ENCODE measurements at regions not wholly inside any gene's neighbourhood (a gene's known extent, or its start where the extent isn't known, plus 50 kb on each side); places are given as distances from the start of the nearest gene placed in this dataset.

DNA sequence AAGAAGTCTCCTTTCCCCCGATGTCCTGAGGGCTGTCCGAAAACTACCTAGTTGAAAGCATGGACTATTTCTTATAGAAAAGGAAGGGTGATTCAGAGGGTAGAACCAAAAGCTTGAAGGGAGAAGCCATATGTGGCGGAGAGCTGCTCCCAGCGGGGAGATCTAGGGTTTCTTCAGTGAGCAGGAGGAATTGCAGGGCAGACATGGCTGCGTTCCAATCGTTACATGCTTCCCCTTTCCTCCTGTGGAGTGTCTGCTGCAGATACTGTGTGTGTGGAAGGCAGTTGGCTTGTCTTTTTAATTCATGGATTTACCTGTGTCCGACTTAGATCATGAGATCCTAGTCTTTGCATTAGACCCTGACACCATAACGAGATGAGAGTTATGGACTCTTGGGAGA, 799.5 kb downstream of the QKI start:
- DNase-seq (ENCODE audit: low spot score), result no peak

DNA sequence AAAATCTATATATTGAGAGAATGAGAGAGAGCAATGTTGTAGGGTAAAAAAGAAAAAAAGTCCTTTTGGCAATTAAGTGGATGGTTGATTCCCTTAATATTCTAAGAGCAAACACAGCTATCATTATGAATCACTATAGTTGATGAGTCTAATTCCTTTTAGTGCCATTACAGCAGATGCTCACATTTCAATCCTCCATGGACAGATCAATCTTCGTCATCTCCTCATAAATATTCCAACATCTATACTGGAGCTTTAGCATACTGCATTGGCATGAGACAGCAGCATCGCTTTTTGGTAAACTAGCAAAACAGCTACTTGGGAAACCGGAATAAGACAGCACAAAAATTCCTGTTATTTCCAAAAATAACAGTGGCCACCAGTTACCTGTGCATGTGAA, 796.7 kb downstream of the QKI start:
- DNase-seq (ENCODE audit: low spot score), result no peak

GRCh38 chr6:164210783-164211182, 796.3 kb downstream of the QKI start:
- no peak for DNase-seq (ENCODE audit: low spot score)

DNA sequence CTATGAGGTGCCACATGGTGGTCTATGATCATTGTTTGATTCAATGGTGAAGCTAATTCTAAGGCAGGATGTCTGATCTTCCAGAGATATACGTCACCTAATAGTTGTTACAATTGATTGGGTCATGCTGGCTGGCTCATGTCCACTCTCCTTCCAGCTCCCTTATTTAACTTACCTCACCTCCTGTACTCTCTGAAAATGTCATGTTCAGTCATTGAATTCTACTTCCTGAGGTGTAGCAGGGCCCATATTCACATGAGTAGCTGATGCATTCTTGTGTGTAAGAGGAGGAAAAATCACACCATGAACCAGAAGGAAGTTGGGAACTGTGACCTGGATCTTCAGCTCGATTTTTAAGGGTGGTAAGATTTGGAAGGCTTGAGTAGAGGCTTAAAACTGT, 795.8 kb downstream of the QKI start:
- DNase-seq (ENCODE audit: low spot score), result no peak

- no peak for DNase-seq (ENCODE audit: low spot score)
These were observed 793.9 kb downstream of the QKI start for GRCh38 chr6:164208371-164208770.

DNA sequence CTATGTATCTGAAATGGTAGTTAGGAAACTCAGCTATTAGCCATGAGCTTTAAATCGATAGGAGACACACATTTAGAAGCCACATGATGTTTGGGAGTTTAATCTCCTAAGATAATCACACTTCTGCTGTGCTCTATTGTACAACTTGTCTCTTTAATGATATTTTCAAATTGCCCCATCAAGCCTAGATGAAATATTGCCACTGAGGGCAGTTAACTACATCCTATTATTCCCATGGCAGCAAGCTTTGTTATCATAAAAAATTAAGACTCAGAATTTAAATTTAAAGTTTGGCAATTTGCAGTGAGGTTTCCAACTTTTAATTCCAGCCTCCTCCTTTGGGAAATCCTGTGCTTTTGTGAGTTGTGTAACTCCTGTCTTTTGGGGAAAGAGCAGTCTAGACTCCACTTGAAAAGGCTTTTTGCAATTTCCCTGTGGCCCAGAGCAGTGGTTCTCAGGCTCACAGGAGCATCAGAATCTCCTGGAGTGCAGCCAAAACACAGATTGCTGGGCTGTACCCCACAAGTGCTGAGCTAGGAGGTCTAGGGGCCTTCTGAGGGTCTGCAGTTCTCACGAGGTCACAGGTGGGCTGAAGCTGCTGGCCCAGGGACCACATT, 792.4 kb downstream of the QKI start:
- DNase-seq (ENCODE audit: low spot score), result no peak

GRCh38 chr6:164200071-164200470, 785.6 kb downstream of the QKI start:
- DNase-seq (ENCODE audit: low spot score), result no peak

GRCh38 chr6:164195942-164196281, 781.4 kb downstream of the QKI start:
- no peak for DNase-seq (ENCODE audit: low spot score)

DNA sequence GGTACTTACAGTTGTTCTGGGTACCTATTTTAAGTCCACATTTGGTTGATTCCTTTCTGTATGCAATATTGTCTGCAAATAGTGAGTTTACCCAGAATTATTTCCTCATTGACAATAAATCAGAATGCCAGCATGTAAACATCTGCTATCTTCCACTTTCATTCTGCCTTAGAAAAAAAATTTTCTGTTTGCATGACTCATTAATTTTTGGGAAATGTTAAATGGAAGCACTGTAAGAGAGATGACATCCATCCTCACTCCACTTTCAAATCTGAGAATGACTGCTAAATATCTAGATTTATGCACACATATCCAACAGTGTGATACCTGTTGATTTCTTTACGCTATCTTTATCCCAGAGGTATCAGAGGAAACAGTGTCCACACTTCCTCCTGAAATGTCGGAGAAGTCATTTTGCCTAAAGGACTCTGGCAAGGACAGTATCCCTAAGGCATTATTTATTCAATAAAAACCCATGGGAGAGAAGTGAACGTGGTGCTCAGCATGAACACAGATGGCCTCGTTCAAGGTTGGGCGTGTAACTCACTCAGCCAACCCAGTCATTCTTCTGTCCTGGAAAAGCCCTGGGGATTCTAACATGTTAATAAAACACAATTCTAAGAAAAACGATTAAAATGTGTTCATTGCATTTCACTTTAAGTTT, 780.9 kb downstream of the QKI start:
- no peak for DNase-seq (ENCODE audit: low spot score)

GRCh38 chr6:164188861-164189260, 774.3 kb downstream of the QKI start:
- no peak for DNase-seq (ENCODE audit: low spot score)

DNA sequence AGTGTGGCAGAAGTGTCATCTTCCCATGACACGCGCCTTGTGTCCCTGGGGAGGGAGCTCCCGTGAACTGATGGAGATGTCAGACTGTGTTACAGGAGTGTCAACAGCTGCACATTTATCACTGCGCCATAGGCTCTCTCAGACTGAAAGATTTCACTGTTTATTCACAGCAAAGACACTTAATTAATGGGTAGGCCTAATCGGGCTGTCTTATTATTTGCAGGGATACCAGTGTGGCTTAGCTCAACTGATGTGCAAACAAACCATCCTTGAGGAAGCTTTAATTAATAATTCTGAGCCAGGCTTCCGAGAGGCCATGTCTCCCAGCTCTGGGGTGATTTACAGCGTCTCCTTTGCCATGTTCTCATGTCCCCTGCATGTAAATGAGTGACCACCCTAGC, 771.0 kb downstream of the QKI start:
- no peak for DNase-seq (ENCODE audit: low spot score)

DNA sequence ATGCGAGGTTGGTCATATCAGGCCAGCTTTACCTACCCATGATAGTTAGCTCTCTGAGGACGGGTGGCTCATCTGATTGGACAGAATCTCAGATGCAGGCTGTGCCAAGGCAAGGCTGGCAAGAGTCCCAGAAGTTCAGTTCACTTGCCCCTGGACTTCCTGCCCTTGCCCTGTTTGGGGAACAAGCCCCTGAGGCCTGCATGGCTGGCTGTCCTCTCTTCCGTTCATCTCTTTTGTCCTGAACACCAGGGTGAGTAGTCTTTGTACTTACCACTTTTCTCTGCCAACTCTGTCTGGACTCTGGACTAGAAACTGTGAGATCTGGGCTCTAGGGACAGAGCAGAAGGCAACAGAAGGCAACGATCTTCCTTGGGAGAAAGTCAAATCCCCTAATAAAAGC, 769.9 kb downstream of the QKI start:
- DNase-seq (ENCODE audit: low spot score), result no peak

DNA sequence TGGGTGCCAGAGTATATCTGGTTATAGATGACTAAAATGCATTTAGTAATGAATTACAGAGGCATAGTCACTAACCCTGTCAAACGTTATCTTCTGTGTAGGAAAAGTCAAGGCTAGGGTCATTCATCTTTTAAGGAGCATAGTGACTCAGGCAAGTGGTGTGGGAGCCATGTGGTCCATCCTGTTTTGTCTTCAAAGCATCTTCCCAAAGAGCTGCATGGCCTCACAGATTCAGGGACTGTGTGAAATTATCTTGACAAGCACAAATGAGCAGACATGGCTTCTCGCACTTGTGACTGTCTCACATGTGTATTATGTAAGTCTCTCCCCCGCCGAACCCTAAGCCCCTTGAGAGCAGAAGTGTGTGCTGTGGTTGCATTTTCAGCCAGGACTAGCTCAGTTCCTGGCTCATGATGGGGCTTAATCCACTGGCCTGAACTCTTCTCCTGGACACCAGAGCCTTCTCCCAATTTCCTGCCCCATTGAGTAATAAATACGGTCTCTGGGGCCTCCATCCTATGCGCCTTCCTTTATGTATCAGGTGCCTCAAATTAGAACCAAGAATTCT, 769.1 kb downstream of the QKI start:
- DNase-seq (ENCODE audit: low spot score), result no peak

DNA sequence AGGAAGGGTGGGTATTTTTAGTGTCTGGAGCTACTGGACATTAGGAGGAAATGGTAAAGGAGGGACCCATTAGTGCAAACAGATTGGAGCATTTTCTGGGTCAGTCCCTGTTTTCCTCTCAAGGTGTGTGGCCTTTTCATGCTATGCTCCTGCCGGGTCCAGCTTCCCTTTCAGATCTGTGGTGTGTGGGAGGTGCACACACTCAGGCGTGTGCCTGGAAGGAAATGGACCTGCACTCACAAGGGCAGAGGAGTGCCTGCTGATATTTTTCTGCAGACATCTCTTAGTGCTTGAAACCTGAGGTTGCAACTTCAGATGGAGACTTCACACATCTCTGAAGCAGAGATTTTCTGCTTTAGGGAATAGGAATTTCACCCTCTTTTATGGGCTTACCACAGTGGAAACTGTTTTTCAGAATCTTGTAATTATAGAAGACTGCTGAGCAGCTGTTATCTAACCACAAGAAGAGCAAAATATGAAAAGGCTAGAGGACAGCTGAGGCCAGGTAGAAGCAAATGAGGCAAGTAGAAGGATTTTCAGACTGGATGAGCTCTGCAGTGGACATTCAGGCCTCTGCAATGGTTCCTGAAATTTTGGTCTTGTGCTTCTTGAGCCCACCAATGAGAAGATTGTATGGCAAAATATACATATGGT, 764.3 kb downstream of the QKI start:
- DNase-seq (ENCODE audit: low spot score), result no peak

DNA sequence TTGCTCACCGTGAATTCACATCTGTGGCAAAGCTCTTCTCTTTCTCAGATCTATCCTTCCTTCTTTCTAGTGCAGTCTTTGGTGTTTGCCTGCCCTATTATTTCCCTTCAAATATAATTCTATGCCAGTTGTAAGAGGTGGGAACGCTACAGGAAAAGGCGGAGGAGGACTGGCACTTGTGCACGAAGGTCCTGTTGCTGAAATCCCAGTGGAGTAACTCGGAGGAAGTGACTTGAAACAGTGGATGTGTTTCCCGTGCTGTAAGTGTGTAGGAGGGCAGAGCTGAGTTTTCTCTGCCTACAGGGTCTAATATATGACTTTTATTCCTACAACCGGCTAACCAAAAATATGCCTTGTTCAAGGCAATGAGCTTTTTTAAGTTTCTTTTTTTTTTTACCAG, 754.8 kb downstream of the QKI start:
- no peak for DNase-seq (ENCODE audit: low spot score)

DNA sequence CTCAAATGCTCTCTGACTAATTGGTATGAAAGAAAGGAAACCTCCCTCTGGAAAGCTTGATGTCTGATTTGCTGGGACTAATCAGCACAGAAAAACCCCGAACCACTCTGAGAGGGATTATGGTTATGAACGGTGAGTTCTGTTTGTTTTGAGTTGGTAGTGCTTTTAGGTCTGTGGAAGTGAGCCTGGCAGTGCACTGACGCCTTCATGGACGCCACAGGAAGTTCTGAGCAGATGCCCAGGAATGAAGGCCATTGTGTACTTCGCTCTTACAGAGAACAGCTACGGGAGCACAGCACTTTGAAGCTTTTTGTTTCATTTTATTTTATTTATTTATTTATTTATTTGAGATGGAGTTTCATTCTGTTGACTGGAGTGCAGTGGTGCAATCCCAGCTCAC, 754.1 kb downstream of the QKI start:
- DNase-seq (ENCODE audit: low spot score), result no peak

DNA sequence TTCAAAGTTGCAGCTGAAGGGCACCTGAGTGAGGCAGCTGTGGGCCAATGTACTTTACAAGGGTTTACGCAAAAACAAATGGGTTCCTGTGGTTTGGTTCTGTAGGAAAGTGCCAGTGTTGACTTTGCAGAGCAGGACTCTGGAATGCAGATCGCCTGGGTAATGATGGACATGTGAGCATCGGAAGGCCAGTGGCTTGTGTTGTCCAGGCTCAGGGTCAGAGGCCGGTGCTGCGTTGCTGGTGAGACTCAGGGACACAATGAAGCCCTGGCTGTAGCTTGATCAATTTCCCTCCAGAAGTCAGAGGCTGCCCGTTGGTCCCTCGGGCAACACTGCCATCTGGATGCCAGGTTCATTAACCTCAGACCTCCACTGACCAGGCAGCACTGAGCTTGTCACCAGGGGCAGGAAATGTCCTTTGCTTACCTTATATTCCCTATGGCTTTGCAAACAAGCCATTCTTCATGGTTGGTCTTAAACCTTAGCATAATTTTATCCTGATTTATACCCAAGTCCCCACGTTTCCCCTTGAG, 753.4 kb downstream of the QKI start:
- DNase-seq (ENCODE audit: low spot score), result no peak

DNA sequence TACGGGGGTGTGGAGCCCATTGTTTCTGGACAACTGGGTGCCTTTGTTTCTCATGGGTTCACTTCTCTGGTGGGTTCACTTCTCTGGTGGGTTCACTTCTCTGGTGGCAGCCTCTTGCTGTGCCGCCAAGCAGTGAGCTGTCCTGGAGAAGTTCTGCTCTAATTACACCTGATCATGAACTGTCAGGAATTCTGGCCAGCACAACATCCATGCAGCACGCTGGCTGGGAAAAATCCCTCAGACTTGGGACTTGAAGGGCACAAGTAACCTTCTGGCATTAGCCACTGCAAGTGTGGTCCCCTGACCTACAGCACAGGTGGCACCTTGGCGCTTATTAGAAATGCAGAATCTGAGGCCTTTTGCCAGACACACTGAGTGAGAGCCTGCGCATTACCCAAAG, 752.5 kb downstream of the QKI start:
- DNase-seq (ENCODE audit: low spot score), result no peak

- DNase-seq (ENCODE audit: low spot score), result no peak
These were observed 752.0 kb downstream of the QKI start for GRCh38 chr6:164166515-164166914.

DNA sequence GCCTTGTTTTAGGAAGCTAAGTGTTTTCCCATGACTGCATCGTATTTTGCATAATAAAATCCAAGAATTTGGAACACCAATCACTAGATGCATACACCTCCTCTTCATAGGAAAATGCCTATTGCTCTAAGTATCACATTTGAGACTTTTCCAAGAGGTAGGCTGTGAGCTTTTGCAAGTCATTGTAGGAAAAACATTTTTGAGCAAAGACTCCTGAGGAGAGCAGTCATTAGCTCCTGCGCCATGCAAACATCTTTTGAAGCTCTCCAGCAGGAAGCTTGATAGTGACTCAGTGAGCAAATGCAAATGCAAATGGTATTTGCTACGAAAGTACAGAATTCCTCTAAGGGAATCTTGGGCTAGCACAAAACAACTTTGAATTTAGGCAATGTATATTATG, 750.4 kb downstream of the QKI start:
- no peak for DNase-seq (ENCODE audit: low spot score)

- DNase-seq (ENCODE audit: low spot score), result no peak
These were observed 748.7 kb downstream of the QKI start for GRCh38 chr6:164163239-164163638.

DNA sequence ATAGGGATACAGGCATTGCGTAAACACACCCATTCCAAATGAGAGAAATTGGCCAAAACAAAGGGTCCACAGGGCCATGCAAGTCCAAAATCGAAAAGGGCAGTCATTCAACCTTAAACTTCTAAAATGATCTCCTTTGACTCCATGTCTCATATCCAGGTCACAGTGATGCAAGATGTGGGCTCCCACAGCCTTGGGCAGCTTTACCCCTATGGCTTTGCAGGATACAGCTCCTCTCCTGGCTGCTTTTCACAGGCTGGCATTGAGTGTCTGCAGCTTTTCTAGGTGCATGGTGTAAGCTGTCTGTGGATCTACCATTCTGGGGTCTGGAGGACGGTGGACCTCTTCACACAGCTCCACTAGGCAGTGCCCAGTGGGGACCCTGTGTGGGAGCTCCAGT, 744.5 kb downstream of the QKI start:
- DNase-seq (ENCODE audit: low spot score), result no peak

GRCh38 chr6:164154588-164154987, 740.1 kb downstream of the QKI start:
- DNase-seq (ENCODE audit: low spot score), result no peak
